OCI-LY3 (cell line): ENCODE measurements at regions not wholly inside any gene's neighbourhood (a gene's known extent, or its start where the extent isn't known, plus 50 kb on each side); places are given as distances from the start of the nearest gene placed in this dataset.
"Not testable (repeated sequence)": the region's sequence is repeated elsewhere in the genome, so short reads cannot be mapped to it uniquely, and the experiment has no call there.

Source experiments
- H2AFZ ChIP-seq: fragments of 200-600, 300-600 bp; shearing (Covaris generic); 2 replicates; pipeline ENCODE4 v1.6.0; 2014; ENCODE audit warnings: antibody characterized with exemption, low read depth, low read length
- H3K27ac ChIP-seq: fragments of 200-600, 300-600 bp; sonication (generic); 2 replicates; pipeline ENCODE4 v1.5.1; 2014; ENCODE audit warnings: mild to moderate bottlenecking, low read length, moderate library complexity, mixed read lengths
- H3K27me3 ChIP-seq: fragments of 200-600, 300-600 bp; sonication (generic); 2 replicates; pipeline ENCODE4 v1.6.1; 2014; ENCODE audit warnings: low read depth, low read length, mixed read lengths
- H3K36me3 ChIP-seq: fragments of 200-600, 300-600 bp; sonication (generic); replicated peaks from 2 replicates; pipeline ENCODE3; 2014; ENCODE audit warnings: low read depth, low read length, mixed read lengths
- H3K4me1 ChIP-seq: fragments of 300-600, 200-600 bp; sonication (generic); 2 replicates; pipeline ENCODE4 v1.6.1; 2014; ENCODE audit warnings: low read length, mixed read lengths
- H3K4me2 ChIP-seq: fragments of 200-600, 300-600 bp; sonication (generic); 2 replicates; pipeline ENCODE4 v1.6.1; 2014; ENCODE audit warnings: low read length, mixed read lengths
- H3K4me3 ChIP-seq: fragments of 300-600, 200-600 bp; sonication (generic); 2 replicates; pipeline ENCODE4 v1.5.1; 2014; ENCODE audit warnings: antibody characterized with exemption, mild to moderate bottlenecking, low read length, moderate library complexity
- H3K79me2 ChIP-seq: fragments of 300-600, 200-600 bp; shearing (Covaris generic); 2 replicates; pipeline ENCODE4 v1.6.1; 2014; ENCODE audit warnings: mild to moderate bottlenecking, low read length, mixed read lengths
- H3K9ac ChIP-seq: fragments of 300-600, 200-600 bp; shearing (Covaris generic); 2 replicates; pipeline ENCODE4 v1.6.0; 2014; ENCODE audit warnings: mild to moderate bottlenecking, low read length, moderate library complexity
- H3K9me3 ChIP-seq: fragments of 200-600, 300-600 bp; shearing (Covaris generic); 2 replicates; pipeline ENCODE4 v1.6.1; 2014; ENCODE audit warnings: low read length, mixed read lengths; ENCODE audit not compliant: insufficient read depth
- H4K20me1 ChIP-seq: fragments of 200-600, 300-600 bp; sonication (generic); 2 replicates; pipeline ENCODE4 v1.6.1; 2016; ENCODE audit warnings: low read length, mixed read lengths; ENCODE audit not compliant: insufficient read depth
- CTCF ChIP-seq: fragments of 200-600, 300-600 bp; sonication (generic); IDR thresholded peaks from 2 replicates; pipeline ENCODE4 v1.5.1; 2014; ENCODE audit warnings: antibody characterized with exemption, low read length, low read depth
- EZH2phosphoT487 ChIP-seq: fragments of 200-600 bp; shearing (Covaris generic); IDR thresholded peaks from 2 replicates; pipeline ENCODE4 v1.6.1; 2018; ENCODE audit warnings: antibody characterized with exemption, mixed run types, low read depth

GRCh38 chr18:76615065-76615733 is 120.2 kb upstream of the ZNF516 start:
- no peaks in the 10 kb centered on the region for H3K4me1 ChIP-seq
- H3K27me3 ChIP-seq: peaks cover 12% of the 10 kb centered on the region
- no peak overlapping the region for H3K9ac ChIP-seq
- no peak overlapping the region for H3K4me2 ChIP-seq
- H3K79me2 ChIP-seq: no peaks in the 10 kb centered on the region
- no peak overlapping the region for H3K4me3 ChIP-seq
- no peaks in the 10 kb centered on the region; the same call in 1 of the 2 replicates for H3K9me3 ChIP-seq
- H4K20me1 ChIP-seq: no peaks in the 10 kb centered on the region
- H2AFZ ChIP-seq: no peak overlapping the region
- no peaks in the 10 kb centered on the region for H3K36me3 ChIP-seq
- TF ChIP-seq EZH2phosphoT487 (no peak), CTCF (no peak)
- H3K27ac ChIP-seq: no peak overlapping the region

GRCh38 chr18:76613755-76614120 is 118.7 kb upstream of the ZNF516 start:
- no peaks in the 10 kb centered on the region for H4K20me1 ChIP-seq
- no peak overlapping the region for H3K9ac ChIP-seq
- H3K4me2 ChIP-seq: no peak overlapping the region
- peaks cover 12% of the 10 kb centered on the region for H3K27me3 ChIP-seq
- H3K36me3 ChIP-seq: no peaks in the 10 kb centered on the region
- no peak overlapping the region for H3K4me3 ChIP-seq
- no peak overlapping the region for H2AFZ ChIP-seq
- H3K79me2 ChIP-seq: no peaks in the 10 kb centered on the region
- H3K27ac ChIP-seq: no peak overlapping the region
- TF ChIP-seq CTCF (no peak), EZH2phosphoT487 (no peak)
- H3K4me1 ChIP-seq: no peaks in the 10 kb centered on the region
- H3K9me3 ChIP-seq: no peaks in the 10 kb centered on the region; the same call in 1 of the 2 replicates

- Histone ChIP-seq H3K4me2 (no peak overlapping the region), H3K79me2 (no peaks in the 10 kb centered on the region), H3K4me3 (no peak overlapping the region), H2AFZ (no peak overlapping the region), H4K20me1 (no peaks in the 10 kb centered on the region), H3K27me3 (peaks cover 7% of the 10 kb centered on the region), H3K9me3 (no peaks in the 10 kb centered on the region; the same call in 1 of the 2 replicates), H3K27ac (no peak overlapping the region), H3K9ac (no peak overlapping the region), H3K4me1 (no peaks in the 10 kb centered on the region), H3K36me3 (no peaks in the 10 kb centered on the region)
- TF ChIP-seq CTCF (no peak), EZH2phosphoT487 (no peak)
Observed at GRCh38 chr18:76613053-76613754, 118.2 kb upstream of the ZNF516 start.

GRCh38 chr18:76611750-76612045 is 116.7 kb upstream of the ZNF516 start:
- not testable (repeated sequence) for H3K9ac ChIP-seq, H3K27ac ChIP-seq, H3K27me3 ChIP-seq, H2AFZ ChIP-seq, H3K4me3 ChIP-seq, H3K4me2 ChIP-seq, H3K79me2 ChIP-seq, H3K9me3 ChIP-seq, H4K20me1 ChIP-seq, H3K36me3 ChIP-seq, H3K4me1 ChIP-seq
